Panc1 (cell line): ENCODE measurements at regions not wholly inside any gene's neighbourhood (a gene's known extent, or its start where the extent isn't known, plus 50 kb on each side); places are given as distances from the start of the nearest gene placed in this dataset.

Experiments used
- ATAC-seq: fragments of 200-7000 bp; cut with Tn5 transposase; 2 replicates; pipeline ENCODE4 v1.9.1; 2020; ENCODE audit warnings: mild to moderate bottlenecking, moderate library complexity
- BruUV-seq: library from RNA; stranded (reverse); fragments of 400-500 nt; replicated peaks from 2 replicates; lab custom pipeline; 2021; lab: Mats Ljungman, UMichigan
- CTCF ChIA-PET: fragments of 300-600 bp; sonication (Branson Sonifier 250); formaldehyde crosslinking; loops from one replicate; lab custom pipeline; 2022; ENCODE audit warnings: antibody characterized with exemption; lab: Charles Lee
- POLR2A ChIA-PET: fragments of 300-600 bp; sonication (Branson Sonifier 250); formaldehyde crosslinking; loops from one replicate; lab custom pipeline; 2022; ENCODE audit warnings: antibody characterized with exemption; lab: Charles Lee
- DNase-seq: peaks from one replicate; pipeline ENCODE4 v3.0.0-alpha.2; 2010; ENCODE audit warnings: low read depth, low spot score
- H3K27ac ChIP-seq: 2 replicates; pipeline ENCODE4 v1.5.1; 2011; ENCODE audit warnings: mild to moderate bottlenecking, low read length, inconsistent platforms
- H3K27me3 ChIP-seq: fragments of 200-500 bp; sonication (Bioruptor generic); 2 replicates; pipeline ENCODE4 v1.6.0; 2014; ENCODE audit warnings: low read length, inconsistent platforms; ENCODE audit not compliant: control insufficient read depth, insufficient read depth
- H3K36me3 ChIP-seq: fragments of 200-500 bp; sonication (Bioruptor generic); 2 replicates; pipeline ENCODE4 v1.5.1; 2014; ENCODE audit warnings: inconsistent platforms, mild to moderate bottlenecking, low read length, moderate library complexity; ENCODE audit not compliant: control insufficient read depth, insufficient read depth
- H3K4me1 ChIP-seq: 2 replicates; pipeline ENCODE4 v1.5.1; 2011; ENCODE audit warnings: inconsistent platforms, mild to moderate bottlenecking, low read length, moderate library complexity; ENCODE audit not compliant: control insufficient read depth, insufficient read depth
- H3K4me3 ChIP-seq, 2 experiments: 2 replicates each; pipeline ENCODE4 v1.5.1; 2011 to 2012; ENCODE audit warnings: low read depth in 2 of 2, low read length in 2 of 2, mild to moderate bottlenecking in 2 of 2, inconsistent platforms in 1 of 2, moderate library complexity in 1 of 2
- H3K9me3 ChIP-seq: fragments of 200-500 bp; sonication (Bioruptor generic); 2 replicates; pipeline ENCODE4 v1.5.1; 2014; ENCODE audit warnings: low read depth, mild to moderate bottlenecking, inconsistent platforms, low read length, moderate library complexity; ENCODE audit not compliant: control insufficient read depth, insufficient read depth
- POLR2AphosphoS5 ChIP-seq: IDR thresholded peaks from 2 replicates; pipeline ENCODE4 v1.6.1; 2012; ENCODE audit warnings: mild to moderate bottlenecking, low read depth, low read length, moderate library complexity
- REST ChIP-seq, 2 experiments: IDR thresholded peaks; 2 replicates each; pipeline ENCODE4 v1.6.1; 2011 to 2012; ENCODE audit warnings: low read depth in 2 of 2, control low read depth in 1 of 2, low read length in 1 of 2, mild to moderate bottlenecking in 1 of 2, moderate library complexity in 1 of 2; ENCODE audit not compliant: insufficient read depth in 1 of 2
- SIN3A ChIP-seq: IDR thresholded peaks from 2 replicates; pipeline ENCODE4 v1.6.1; 2012; ENCODE audit warnings: low read depth, mild to moderate bottlenecking, low read length, moderate library complexity, borderline replicate concordance; ENCODE audit not compliant: insufficient read depth
- TCF7L2 ChIP-seq: IDR thresholded peaks from 2 replicates; pipeline ENCODE4 v1.6.1; 2011; ENCODE audit warnings: mild to moderate bottlenecking, low read depth, low read length, inconsistent platforms
- in situ Hi-C: cut with HindIII; loops from 2 replicates; pipeline ENCODE4 v1.10.0; 2016; ENCODE audit warnings: low sequenced_read_pairs, low pct_unique_long_range_greater_than_20kb
- intact Hi-C: fragments of 100-400 bp; cut with micrococcal nuclease; formaldehyde crosslinking; loops from one replicate; pipeline ENCODE4 v1.10.0; 2022; ENCODE audit not compliant: unreplicated experiment
- TF ChIP-seq, protein P1 (sequence below): fragments of 450-650 bp; IDR thresholded peaks from 2 replicates; pipeline ENCODE4 v1.5.1; 2017; ENCODE audit warnings: mild to moderate bottlenecking

DNA sequence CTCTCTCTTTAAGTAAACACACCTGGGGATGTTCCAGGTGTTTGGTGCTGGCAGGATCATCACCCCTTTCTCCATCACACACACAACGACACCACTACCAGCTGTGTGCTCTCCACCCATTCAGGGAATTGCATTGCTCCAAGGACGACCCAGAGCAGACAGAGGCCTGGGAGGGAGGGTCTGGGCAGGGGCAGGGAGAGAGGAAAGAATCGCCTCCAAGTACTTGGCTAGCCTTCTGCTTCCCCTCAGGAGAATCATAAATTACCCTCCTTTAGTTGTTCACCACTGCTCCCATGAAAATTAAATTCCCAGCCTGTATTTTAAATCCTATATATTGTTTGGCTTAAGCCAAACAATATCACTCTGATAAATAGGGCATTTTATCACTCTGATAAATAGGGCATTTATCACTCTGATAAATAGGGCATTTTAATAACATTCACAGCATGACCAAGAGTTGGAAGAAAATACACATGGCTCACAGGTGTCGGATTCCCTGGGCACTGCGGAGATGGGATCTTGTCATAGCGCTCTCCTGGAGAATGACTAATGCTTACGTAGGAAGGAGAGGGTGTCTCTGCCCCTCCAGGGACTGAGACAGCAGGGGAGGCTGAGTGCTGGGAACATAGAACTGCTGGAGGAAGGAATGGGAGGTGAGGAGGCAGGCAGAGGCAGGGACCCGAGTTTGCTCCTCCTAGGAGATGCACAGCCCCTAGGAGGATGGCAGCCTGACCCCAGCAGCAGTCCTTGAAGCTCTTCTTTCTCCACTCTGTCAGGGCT, 673.6 kb downstream of the HS3ST4 start:
- ChIA-PET CTCF (no interaction called here), POLR2A (no interaction called here)
- Histone ChIP-seq H3K4me3 (no peak overlapping the region), H3K27ac (no peak overlapping the region), H3K9me3 (no peaks in the 10 kb centered on the region), H3K36me3 (no peaks in the 10 kb centered on the region), H3K4me1 (no peaks in the 10 kb centered on the region), H3K27me3 (0 out of 2 replicates have a peak, but pooled peaks cover 2% of the 10 kb centered on the region)
- no peak for DNase-seq
- intact Hi-C loops, result no loop called here
- ATAC-seq, result no peak
- BruUV-seq, result no TSS peak
- TF ChIP-seq SIN3A, result no peak
- TF ChIP-seq POLR2AphosphoS5, result no peak
- TF ChIP-seq TCF7L2, result no peak
- no peak for TF ChIP-seq REST (IDR thresholded peaks at IDR 0.05; ENCODE audit: insufficient read depth in 1 of 2, low read depth in 2 of 2, low read length in 1 of 2)
- TF ChIP-seq, protein P1, sequence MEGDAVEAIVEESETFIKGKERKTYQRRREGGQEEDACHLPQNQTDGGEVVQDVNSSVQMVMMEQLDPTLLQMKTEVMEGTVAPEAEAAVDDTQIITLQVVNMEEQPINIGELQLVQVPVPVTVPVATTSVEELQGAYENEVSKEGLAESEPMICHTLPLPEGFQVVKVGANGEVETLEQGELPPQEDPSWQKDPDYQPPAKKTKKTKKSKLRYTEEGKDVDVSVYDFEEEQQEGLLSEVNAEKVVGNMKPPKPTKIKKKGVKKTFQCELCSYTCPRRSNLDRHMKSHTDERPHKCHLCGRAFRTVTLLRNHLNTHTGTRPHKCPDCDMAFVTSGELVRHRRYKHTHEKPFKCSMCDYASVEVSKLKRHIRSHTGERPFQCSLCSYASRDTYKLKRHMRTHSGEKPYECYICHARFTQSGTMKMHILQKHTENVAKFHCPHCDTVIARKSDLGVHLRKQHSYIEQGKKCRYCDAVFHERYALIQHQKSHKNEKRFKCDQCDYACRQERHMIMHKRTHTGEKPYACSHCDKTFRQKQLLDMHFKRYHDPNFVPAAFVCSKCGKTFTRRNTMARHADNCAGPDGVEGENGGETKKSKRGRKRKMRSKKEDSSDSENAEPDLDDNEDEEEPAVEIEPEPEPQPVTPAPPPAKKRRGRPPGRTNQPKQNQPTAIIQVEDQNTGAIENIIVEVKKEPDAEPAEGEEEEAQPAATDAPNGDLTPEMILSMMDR, result no peak
- in situ Hi-C loops, result no loop called here

GRCh38 chr16:26371349-26371869, 679.6 kb downstream of the HS3ST4 start:
- no peak overlapping the region for H3K27ac ChIP-seq
- intact Hi-C loops (no loop called here), in situ Hi-C loops (no loop called here)
- DNase-seq (no peak), ATAC-seq (no peak)
- no peaks in the 10 kb centered on the region for H3K36me3 ChIP-seq
- ChIA-PET CTCF (no interaction called here), POLR2A (no interaction called here)
- no peaks in the 10 kb centered on the region for H3K9me3 ChIP-seq
- H3K4me1 ChIP-seq, result no peaks in the 10 kb centered on the region
- no TSS peak for BruUV-seq
- H3K27me3 ChIP-seq, result no peaks in the 10 kb centered on the region
- TF ChIP-seq TCF7L2 (no peak), POLR2AphosphoS5 (no peak)
- no peak overlapping the region for H3K4me3 ChIP-seq
